GM12878 (cell line): ENCODE measurements at regions not wholly inside any gene's neighbourhood (a gene's known extent, or its start where the extent isn't known, plus 50 kb on each side); places are given as distances from the start of the nearest gene placed in this dataset.

Source experiments
- ATAC-seq: fragments of 200-7000 bp; cut with Tn5 transposase; 3 replicates; pipeline ENCODE4 v1.9.1; 2020; ENCODE audit warnings: mild to moderate bottlenecking, moderate library complexity
- BruUV-seq: library from RNA; stranded (reverse); fragments of 400-500 nt; replicated peaks from 2 replicates; lab custom pipeline; 2021; lab: Mats Ljungman, UMichigan
- CTCF ChIA-PET: fragments of 300-600 bp; sonication (Branson Sonifier 250); formaldehyde crosslinking; extraction: SDS; loops from one replicate; lab custom pipeline; 2021; ENCODE audit warnings: inconsistent platforms; lab: Yijun Ruan, JAX
- POLR2A ChIA-PET: fragments of 350-600 bp; formaldehyde crosslinking; extraction: SDS; loops from one replicate; lab custom pipeline; 2021; ENCODE audit warnings: inconsistent platforms; lab: Charles Lee
- RAD21 ChIA-PET: fragments of 300-600 bp; sonication (Branson Sonifier 250); formaldehyde crosslinking; loops from one replicate; lab custom pipeline; 2023; ENCODE audit warnings: antibody characterized with exemption; ENCODE audit not compliant: unreplicated experiment; lab: Charles Lee
- SMC1A ChIA-PET: fragments of 300-600 bp; sonication (Branson Sonifier 250); formaldehyde crosslinking; loops from one replicate; lab custom pipeline; 2023; ENCODE audit not compliant: unreplicated experiment, uncharacterized antibody; lab: Charles Lee
- DNase-seq: peaks from one replicate; pipeline ENCODE4 v3.0.0-alpha.2; 2011; ENCODE audit warnings: low read depth, low spot score
- FAIRE-seq: peaks from 3 replicates; lab custom pipeline; 2011; peaks lifted over from hg19 to GRCh38; lab: Jason Lieb, UNC
- H2AFZ ChIP-seq: 2 replicates; pipeline ENCODE4 v1.6.0; 2011; ENCODE audit warnings: low read depth, low read length, control low read depth; ENCODE audit not compliant: control insufficient read depth
- H3K27ac ChIP-seq: 2 replicates; pipeline ENCODE4 v1.5.1; 2011; ENCODE audit warnings: control low read depth; ENCODE audit not compliant: control insufficient read depth, insufficient read depth
- H3K27me3 ChIP-seq, 2 experiments: replicated peaks in 1 of 2; 2 replicates each; pipeline versions ENCODE4 v1.6.0 to v1.6.1; 2011; ENCODE audit warnings: low read length in 1 of 2; ENCODE audit not compliant: control insufficient read depth in 2 of 2, insufficient read depth in 2 of 2
- H3K36me3 ChIP-seq, 2 experiments: 2 replicates each; pipeline ENCODE4 v1.5.1; 2011; ENCODE audit warnings: low read length in 1 of 2; ENCODE audit not compliant: control insufficient read depth in 2 of 2, insufficient read depth in 2 of 2
- H3K4me1 ChIP-seq: 2 replicates; pipeline ENCODE4 v1.6.1; 2011; ENCODE audit warnings: mild to moderate bottlenecking, low read length, moderate library complexity, mixed read lengths; ENCODE audit not compliant: control insufficient read depth, insufficient read depth
- H3K4me2 ChIP-seq: 2 replicates; pipeline ENCODE4 v1.6.0; 2011; ENCODE audit warnings: control low read depth; ENCODE audit not compliant: control insufficient read depth, insufficient read depth
- H3K4me3 ChIP-seq: fragments of 200-600 bp; sonication (generic); 2 replicates; pipeline ENCODE4 v1.5.1; 2016
- H3K79me2 ChIP-seq: 2 replicates; pipeline ENCODE4 v1.6.0; 2011; ENCODE audit warnings: low read length; ENCODE audit not compliant: control insufficient read depth, insufficient read depth
- H3K9ac ChIP-seq: 2 replicates; pipeline ENCODE4 v1.8.0; 2011; ENCODE audit warnings: low read length, control low read depth, mixed read lengths; ENCODE audit not compliant: control insufficient read depth, insufficient read depth
- H3K9me3 ChIP-seq: replicated peaks from 3 replicates; pipeline ENCODE4 v1.5.1; 2011; ENCODE audit warnings: mild to moderate bottlenecking, low read length; ENCODE audit not compliant: control insufficient read depth, insufficient read depth
- H4K20me1 ChIP-seq: 2 replicates; pipeline ENCODE4 v1.6.0; 2011; ENCODE audit not compliant: control insufficient read depth, insufficient read depth
- BACH1 ChIP-seq: fragments of 450-650 bp; IDR thresholded peaks from 2 replicates; pipeline ENCODE4 v1.6.1; 2017; ENCODE audit warnings: mild to moderate bottlenecking, borderline replicate concordance
- BCLAF1 ChIP-seq: fragments of 450-650 bp; IDR thresholded peaks from 2 replicates; pipeline ENCODE4 v1.6.1; 2017; ENCODE audit warnings: antibody characterized with exemption, mild to moderate bottlenecking, moderate library complexity
- HCFC1 ChIP-seq: fragments of 150-350 bp; IDR thresholded peaks from 2 replicates; pipeline ENCODE4 v1.6.1; 2014; ENCODE audit warnings: low read length
- HDGF ChIP-seq: fragments of 450-650 bp; IDR thresholded peaks from 2 replicates; pipeline ENCODE4 v1.6.1; 2016; ENCODE audit warnings: antibody characterized with exemption
- IKZF1 ChIP-seq: fragments of 450-650 bp; conservative IDR thresholded peaks from 2 replicates; pipeline ENCODE4 v1.6.1; 2017; ENCODE audit warnings: antibody characterized with exemption, mild to moderate bottlenecking
- MLLT1 ChIP-seq: fragments of 450-650 bp; IDR thresholded peaks from 2 replicates; pipeline ENCODE4 v1.6.1; 2016; ENCODE audit warnings: mild to moderate bottlenecking
- RCOR1 ChIP-seq: conservative IDR thresholded peaks from 2 replicates; pipeline ENCODE4 v1.6.1; 2012; ENCODE audit warnings: low read depth, low read length, improper control_type of control experiment
- RELA ChIP-seq: fragments of 450-650 bp; IDR thresholded peaks from 2 replicates; pipeline ENCODE4 v1.8.0; 2014; ENCODE audit warnings: borderline replicate concordance; ENCODE audit not compliant: partially characterized antibody
- RFX5 ChIP-seq: IDR thresholded peaks from 2 replicates; pipeline ENCODE4 v1.6.1; 2011; ENCODE audit warnings: low read depth, low read length, improper control_type of control experiment
- RUNX3 ChIP-seq: IDR thresholded peaks from 2 replicates; pipeline ENCODE4 v1.6.1; 2012; ENCODE audit warnings: low read length, inconsistent platforms
- SMAD5 ChIP-seq: IDR thresholded peaks from 2 replicates; pipeline ENCODE4 v1.6.1; 2016; ENCODE audit warnings: antibody characterized with exemption, low read depth
- TCF7 ChIP-seq: IDR thresholded peaks from 2 replicates; pipeline ENCODE4 v1.6.1; 2014; ENCODE audit warnings: antibody characterized with exemption, borderline replicate concordance
- ZNF384 ChIP-seq: IDR thresholded peaks from 2 replicates; pipeline ENCODE4 v1.6.1; 2012; ENCODE audit warnings: low read depth, mild to moderate bottlenecking, low read length, improper control_type of control experiment, borderline replicate concordance
- WGBS: methylation state at CpG from one replicate; pipeline ENCODE4 v1.1.6; 2016; ENCODE audit warnings: low lambda C conversion rate; ENCODE audit not compliant: insufficient replicate concordance, insufficient coverage; ENCODE audit errors: missing lambda C conversion rate; 5-methylcytosine and 5-hydroxymethylcytosine counted together
- in situ Hi-C: fragments of 300-500 bp; cut with MboI; formaldehyde crosslinking; loops from 9 replicates; pipeline ENCODE4 v1.14.3; 2018; ENCODE audit warnings: mixed read lengths
- intact Hi-C: fragments of 100-400 bp; cut with micrococcal nuclease; formaldehyde crosslinking; loops from one replicate; pipeline ENCODE4 v1.14.2; 2022; ENCODE audit not compliant: unreplicated experiment
- TF ChIP-seq, protein P1 (sequence below): fragments of 450-650 bp; IDR thresholded peaks from 2 replicates; pipeline ENCODE4 v1.6.1; 2017; ENCODE audit warnings: borderline replicate concordance
- TF ChIP-seq, protein P2 (sequence below): fragments of 450-650 bp; IDR thresholded peaks from 2 replicates; pipeline ENCODE4 v1.6.1; 2018; ENCODE audit warnings: mild to moderate bottlenecking, low read depth, moderate library complexity; ENCODE audit not compliant: partially characterized antibody
- TF ChIP-seq, protein P3 (sequence below): fragments of 450-650 bp; IDR thresholded peaks from 2 replicates; pipeline ENCODE4 v1.6.1; 2017; ENCODE audit warnings: mild to moderate bottlenecking

- Histone ChIP-seq H3K79me2 (no peaks in the 10 kb centered on the region), H3K27me3 (no peaks in the 10 kb centered on the region), H2AFZ (no peak overlapping the region), H3K4me2 (no peak overlapping the region), H4K20me1 (no peaks in the 10 kb centered on the region), H3K4me3 (no peak overlapping the region), H3K27ac (no peak overlapping the region), H3K36me3 (no peaks in the 10 kb centered on the region), H3K4me1 (no peaks in the 10 kb centered on the region), H3K9me3 (no peaks in the 10 kb centered on the region; the same call in 2 of the 3 replicates), H3K9ac (no peak overlapping the region)
- ChIA-PET POLR2A (no interaction called here), RAD21 (no interaction called here), CTCF (no interaction called here), SMC1A (no interaction called here)
- in situ Hi-C loops, result no loop called here
- DNase-seq, result no peak
- no TSS peak for BruUV-seq
- ATAC-seq, result no peak
- WGBS, result 27% methylated on average over 12 of the region's 12 CpGs
- intact Hi-C loops, result no loop called here
- FAIRE-seq, result no peak
- TF ChIP-seq ZNF384 (no peak), MLLT1 (no peak), RCOR1 (no peak), HDGF (no peak), BCLAF1 (no peak), IKZF1 (no peak), SMAD5 (no peak), RELA (no peak), HCFC1 (no peak), TCF7 (no peak), RFX5 (no peak), RUNX3 (no peak), BACH1 (no peak)
- TF ChIP-seq, protein P1, sequence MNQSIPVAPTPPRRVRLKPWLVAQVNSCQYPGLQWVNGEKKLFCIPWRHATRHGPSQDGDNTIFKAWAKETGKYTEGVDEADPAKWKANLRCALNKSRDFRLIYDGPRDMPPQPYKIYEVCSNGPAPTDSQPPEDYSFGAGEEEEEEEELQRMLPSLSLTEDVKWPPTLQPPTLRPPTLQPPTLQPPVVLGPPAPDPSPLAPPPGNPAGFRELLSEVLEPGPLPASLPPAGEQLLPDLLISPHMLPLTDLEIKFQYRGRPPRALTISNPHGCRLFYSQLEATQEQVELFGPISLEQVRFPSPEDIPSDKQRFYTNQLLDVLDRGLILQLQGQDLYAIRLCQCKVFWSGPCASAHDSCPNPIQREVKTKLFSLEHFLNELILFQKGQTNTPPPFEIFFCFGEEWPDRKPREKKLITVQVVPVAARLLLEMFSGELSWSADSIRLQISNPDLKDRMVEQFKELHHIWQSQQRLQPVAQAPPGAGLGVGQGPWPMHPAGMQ, result no peak
- TF ChIP-seq, protein P2, sequence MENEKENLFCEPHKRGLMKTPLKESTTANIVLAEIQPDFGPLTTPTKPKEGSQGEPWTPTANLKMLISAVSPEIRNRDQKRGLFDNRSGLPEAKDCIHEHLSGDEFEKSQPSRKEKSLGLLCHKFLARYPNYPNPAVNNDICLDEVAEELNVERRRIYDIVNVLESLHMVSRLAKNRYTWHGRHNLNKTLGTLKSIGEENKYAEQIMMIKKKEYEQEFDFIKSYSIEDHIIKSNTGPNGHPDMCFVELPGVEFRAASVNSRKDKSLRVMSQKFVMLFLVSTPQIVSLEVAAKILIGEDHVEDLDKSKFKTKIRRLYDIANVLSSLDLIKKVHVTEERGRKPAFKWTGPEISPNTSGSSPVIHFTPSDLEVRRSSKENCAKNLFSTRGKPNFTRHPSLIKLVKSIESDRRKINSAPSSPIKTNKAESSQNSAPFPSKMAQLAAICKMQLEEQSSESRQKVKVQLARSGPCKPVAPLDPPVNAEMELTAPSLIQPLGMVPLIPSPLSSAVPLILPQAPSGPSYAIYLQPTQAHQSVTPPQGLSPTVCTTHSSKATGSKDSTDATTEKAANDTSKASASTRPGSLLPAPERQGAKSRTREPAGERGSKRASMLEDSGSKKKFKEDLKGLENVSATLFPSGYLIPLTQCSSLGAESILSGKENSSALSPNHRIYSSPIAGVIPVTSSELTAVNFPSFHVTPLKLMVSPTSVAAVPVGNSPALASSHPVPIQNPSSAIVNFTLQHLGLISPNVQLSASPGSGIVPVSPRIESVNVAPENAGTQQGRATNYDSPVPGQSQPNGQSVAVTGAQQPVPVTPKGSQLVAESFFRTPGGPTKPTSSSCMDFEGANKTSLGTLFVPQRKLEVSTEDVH, result no peak
- TF ChIP-seq, protein P3, sequence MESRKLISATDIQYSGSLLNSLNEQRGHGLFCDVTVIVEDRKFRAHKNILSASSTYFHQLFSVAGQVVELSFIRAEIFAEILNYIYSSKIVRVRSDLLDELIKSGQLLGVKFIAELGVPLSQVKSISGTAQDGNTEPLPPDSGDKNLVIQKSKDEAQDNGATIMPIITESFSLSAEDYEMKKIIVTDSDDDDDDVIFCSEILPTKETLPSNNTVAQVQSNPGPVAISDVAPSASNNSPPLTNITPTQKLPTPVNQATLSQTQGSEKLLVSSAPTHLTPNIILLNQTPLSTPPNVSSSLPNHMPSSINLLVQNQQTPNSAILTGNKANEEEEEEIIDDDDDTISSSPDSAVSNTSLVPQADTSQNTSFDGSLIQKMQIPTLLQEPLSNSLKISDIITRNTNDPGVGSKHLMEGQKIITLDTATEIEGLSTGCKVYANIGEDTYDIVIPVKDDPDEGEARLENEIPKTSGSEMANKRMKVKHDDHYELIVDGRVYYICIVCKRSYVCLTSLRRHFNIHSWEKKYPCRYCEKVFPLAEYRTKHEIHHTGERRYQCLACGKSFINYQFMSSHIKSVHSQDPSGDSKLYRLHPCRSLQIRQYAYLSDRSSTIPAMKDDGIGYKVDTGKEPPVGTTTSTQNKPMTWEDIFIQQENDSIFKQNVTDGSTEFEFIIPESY, result no peak
These were observed 713.9 kb downstream of the BRD1 start for GRCh38 chr22:49113758-49114157.
